NOMO-1 treated with DMSO at 0.1 percent for 48 hours (cell line): ENCODE measurements at regions not wholly inside any gene's neighbourhood (a gene's known extent, or its start where the extent isn't known, plus 50 kb on each side); places are given as distances from the start of the nearest gene placed in this dataset.
A peak's percentile ranks its signal among the peaks of the same experiment; 100 is the strongest.

ENCODE experiments used
- DNase-seq: peaks from one replicate; lab custom pipeline; 2025; ENCODE audit not compliant: unreplicated experiment; lab: John Stamatoyannopoulos, UW

- peak; percentile 39 for DNase-seq
These were observed 225.5 kb upstream of the NFE2L3 start for GRCh38 chr7:25926451-25926850.

GRCh38 chr7:25926891-25927625 lies 224.9 kb upstream of the NFE2L3 start:
- DNase-seq: peak; percentile 39

- DNase-seq: no peak
These were observed 224.4 kb upstream of the NFE2L3 start for GRCh38 chr7:25927626-25927978.

GRCh38 chr7:25928549-25929330 lies 223.3 kb upstream of the NFE2L3 start:
- no peak for DNase-seq

DNA sequence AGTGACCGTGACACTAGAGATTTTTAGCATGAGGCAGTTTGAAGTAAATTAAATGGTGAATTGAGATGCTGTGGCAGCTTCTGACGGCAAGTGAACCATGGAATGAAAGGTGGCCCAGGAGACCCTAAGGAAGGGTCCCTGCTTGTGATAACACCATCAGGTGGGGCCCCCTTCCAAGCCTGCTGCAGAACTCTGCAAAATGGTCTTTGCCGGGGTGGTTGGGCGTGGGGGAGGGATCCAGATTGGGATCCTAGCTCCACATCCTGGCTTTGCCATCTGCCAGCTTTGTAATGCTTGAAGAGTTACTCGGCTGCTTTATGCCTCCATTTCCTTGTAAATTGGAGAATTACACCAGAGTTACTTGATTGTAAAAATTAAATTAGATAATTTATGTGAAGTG lies 222.6 kb upstream of the NFE2L3 start:
- no peak for DNase-seq

GRCh38 chr7:25930492-25931048 lies 221.4 kb upstream of the NFE2L3 start:
- DNase-seq: no peak

DNA sequence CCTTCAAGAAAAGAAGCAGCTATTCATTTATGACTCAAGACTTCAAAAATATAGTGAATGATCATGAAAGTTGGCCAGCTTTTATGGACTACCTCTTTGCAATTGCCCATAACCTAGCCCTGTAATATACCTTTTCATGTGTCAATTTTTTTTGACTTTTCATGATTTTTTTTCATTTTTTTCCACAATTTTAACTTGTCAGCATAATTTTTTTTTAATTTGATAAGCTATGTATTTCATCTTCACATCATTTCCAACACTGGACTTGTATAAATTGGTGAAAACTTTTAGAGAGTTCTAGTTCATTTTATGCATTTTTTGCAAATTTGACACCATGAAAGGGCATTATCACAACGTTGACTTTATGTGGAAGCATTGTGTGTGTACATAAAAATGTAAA lies 220.8 kb upstream of the NFE2L3 start:
- no peak for DNase-seq

DNA sequence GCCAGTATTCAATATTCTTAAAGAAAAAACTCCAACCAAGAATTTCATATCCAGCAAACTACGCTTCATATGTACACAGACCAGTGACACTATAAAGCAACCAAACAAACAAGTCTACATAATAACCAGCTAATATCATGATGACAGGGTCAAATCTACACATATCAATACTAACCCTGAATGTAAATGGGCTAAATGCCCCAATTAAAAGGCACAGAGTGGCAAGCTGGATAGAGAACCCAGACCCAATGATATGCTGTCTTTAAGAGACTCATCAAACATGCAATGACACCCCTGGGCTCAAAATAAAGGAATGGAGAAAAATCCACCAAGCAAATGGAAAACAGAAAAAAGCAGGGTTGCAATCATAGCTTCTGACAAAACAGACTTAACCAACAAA lies 218.1 kb upstream of the NFE2L3 start:
- DNase-seq: no peak

DNA sequence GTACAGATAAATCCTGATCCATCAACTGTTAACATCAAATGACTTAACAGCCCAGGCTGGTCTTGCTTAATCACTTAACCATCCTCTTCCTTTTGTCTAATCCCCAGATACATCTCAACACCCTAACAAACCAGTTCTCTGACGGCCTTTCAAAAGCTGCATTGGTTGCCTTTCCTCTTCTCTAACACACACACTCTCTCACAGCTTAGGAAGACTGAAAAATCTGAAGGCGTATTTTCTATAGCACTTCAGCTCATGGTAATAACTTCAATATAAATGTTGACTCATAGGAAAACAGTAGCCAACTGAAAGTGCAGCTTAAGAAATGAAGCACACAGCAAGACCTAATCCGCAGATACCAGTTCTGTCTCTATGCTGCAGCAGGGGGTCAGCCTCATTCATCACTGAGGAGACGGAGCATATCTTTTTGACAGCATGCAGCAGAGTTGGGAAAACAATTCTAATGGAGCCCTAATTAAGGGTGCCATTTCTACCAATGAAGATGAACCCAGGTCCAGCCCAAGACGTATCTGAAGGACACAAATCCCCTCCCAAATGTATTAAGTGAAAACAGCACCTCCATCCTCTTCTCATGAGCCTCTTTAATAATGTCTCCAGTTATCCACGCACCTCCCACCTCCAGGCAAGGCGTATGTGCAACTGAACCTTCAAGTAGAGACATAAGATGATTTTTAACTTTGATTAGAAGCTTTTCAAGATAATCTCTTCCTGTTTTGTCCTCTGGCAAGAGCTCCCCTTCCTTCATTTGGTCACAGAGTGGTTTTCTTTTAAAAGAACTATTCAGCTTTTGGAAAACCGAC lies 211.7 kb upstream of the NFE2L3 start:
- DNase-seq: peak; percentile 60

DNA sequence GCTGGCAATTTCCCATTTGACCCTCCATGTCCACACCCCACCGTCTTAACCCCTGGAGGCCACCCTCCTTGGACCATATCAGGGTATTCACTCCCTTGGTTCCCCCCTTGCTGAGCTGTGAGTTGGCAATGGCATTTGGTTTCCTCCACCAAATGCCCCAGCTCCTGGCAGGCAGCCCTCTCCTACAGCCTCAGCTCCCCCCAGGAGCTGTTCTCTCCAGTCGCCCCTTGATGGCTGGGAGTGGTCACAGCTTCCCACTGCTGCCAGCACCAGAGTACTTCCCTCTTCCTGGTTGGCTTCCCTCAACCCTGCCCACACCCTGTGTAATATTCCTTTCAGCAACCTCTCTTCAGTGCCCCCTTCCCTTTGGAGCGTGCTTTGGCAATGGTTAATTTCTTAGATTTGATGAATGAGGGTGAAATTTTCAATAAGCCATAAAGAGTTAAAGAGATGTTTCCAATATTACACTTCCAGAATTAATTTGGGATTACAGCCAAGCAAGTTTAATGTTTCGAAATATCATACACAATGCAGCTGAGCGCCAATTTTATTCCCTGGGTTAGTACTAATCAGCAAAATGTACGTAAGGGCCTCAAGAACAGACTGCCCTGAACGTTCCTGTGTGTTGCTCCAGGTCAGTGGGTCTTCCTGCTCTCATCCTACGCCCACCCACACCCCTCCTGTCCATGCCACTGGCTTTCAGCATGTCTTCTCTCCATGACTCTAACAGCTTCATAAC lies 207.1 kb upstream of the NFE2L3 start:
- DNase-seq: no peak

- DNase-seq: no peak
These were observed 206.4 kb upstream of the NFE2L3 start for GRCh38 chr7:25945608-25946007.

GRCh38 chr7:25946181-25946580 lies 205.8 kb upstream of the NFE2L3 start:
- no peak for DNase-seq

DNA sequence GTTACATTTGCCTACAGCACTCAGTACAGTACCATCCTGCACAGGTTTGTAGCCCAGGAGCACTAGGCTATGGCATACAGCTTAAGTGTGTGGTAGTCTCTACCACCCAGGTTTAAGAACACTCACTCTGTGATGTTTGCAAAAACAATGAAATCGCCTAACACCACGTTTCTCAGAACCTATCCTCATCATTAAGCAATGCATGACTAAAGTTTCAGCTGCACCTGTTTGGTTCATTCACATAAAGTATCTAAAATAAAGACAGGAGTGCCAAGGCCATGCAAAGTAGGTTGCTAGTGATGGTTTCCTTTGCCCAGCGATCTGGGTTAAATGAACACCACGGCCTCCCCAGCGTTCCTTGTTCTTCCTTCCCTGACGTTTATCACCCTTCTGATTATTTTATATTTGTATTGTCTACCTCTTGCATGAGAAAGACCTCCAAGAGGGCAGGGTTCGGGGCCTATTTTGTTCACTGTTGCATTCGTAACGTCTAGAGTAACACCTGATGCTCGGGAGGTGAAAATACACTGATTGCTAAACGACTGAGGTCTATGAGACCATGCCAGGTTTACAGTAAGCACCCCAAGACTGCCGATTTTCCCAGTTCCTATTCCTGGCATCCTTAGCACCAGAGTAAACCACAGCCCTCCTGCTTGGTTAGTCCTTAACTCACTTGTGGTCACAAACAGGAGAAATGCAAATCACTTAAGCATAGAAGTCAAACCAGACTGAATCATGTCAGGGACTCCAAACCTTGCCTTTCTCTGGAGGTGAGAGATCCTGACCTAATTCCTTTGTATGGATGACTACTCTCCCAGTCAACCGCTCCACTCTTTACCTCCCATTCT lies 204.1 kb upstream of the NFE2L3 start:
- no peak for DNase-seq

DNA sequence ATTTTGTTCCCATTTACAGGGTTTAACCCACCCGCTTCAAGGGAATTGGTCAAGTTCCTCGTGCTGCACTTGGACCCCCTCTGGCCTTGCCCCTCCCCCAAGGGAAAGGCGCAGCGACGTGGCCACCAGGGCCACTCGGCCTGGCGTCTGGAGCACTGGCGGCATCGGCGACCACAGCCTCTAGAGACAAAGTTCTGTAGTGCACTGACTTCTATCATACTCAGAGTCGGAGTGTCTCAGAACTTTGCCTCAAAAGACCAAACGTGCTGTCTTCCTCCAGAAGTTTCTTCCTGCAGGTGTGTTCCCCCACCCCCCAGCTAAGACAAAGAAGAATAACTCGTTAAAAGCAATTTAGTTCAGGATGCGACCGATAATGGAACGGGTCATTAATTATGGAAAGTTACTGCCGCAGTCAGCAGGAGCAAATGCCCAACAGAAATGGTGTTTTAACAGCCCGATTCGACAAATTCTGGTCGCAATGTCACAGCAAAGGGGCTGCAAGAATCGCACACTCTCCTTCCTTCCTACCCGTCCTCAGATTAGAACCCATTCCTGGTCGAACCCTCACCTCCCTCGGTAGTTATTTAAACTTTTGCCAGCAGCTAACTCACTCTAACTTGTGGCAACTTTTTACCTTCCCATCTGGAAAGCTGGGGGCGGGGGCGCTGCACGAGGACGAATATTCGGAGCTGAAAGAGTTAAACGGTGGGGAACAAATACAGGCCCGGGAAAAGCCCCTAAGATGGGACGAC lies 202.1 kb upstream of the NFE2L3 start:
- DNase-seq: peak; percentile 58

DNA sequence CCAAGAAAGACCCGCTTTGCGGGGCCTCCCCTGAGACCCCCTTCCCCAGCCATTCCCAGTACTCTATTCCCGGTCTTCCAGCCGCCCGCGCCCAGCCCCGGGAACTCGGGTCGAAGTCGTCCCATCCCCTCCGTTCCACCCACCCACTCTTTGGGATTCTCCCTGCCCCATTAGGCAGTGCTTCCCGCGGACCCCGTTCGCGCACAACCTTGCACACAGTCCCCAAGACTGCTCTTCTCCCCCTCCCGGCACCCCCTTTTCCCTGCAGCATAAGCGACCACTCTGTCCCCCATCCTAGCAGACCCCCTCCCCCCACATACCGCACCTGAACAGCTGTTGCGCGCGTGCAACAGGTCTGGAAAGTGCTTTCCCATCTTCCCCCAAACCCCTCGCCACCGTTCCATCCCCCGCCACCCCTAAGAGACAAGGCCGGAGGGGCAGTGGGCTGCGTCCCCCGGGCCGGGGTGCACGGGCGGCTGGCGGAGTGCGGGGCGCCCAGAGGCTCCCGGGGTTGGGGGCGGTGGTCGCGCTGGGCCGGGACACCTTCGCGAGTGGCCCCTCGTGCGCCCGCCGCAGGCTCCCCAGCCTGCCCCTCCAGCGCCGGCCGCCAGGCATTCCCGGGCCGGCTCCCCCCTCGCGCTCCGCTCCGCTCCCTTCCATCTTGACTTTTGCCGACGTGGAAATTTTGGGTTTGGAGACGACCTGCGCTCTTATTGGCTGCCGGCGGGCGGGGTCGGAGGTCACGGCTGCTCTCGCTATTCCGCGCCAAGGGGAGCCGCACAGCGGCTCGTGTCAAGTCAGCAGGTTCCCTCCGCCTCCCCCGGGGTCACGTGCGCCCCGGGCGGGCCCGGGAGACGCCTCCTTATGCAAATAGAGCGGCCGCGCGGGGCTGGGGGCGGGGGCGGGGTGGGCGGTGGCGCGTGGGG lies 201.2 kb upstream of the NFE2L3 start:
- peak; percentile 96 for DNase-seq

DNA sequence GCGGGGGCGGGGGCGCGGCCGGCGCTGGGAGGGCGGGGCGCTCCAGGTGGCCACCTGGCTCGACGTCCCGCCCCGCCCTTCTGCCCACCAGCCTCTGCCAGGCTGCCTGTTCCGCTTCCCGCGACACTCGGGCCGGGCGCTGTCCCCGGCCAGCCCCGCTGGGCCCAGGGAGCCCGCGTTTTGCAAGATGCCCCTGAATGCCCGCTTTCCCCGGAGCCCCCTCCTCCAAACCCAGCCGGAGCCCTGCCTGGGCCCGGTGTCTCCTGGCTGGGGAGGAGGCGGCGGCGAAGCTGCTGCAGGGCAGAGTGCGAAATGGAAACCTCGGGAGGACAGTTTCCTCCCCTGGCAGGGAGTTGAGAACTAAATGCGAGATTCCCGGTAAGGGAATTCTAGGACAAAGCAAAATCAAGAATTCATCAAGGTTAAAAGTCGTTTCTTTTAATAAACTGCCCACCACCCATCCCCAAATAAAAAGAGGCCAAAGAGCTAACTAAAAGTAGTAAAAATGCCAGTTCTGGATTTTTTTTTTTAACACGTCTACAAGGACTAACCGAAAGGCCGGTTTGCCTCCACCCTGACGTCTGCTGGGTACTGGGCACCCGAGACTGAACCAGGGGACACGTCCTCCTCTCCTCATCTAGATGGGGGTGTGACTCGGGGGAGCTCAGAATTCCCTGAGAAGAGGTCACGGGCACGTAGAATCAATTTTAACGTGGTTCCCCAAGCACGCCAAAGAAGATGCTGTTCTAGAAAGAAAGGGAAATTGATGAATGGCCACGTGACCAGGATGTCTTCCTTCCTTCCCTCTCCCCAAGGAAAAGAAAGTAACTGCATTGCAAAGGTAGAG lies 200.4 kb upstream of the NFE2L3 start:
- peak; percentile 10 for DNase-seq
